ENCODE measurements at regions not wholly inside any gene's neighbourhood (a gene's known extent, or its start where the extent isn't known, plus 50 kb on each side); places are given as distances from the start of the nearest gene placed in this dataset.
"Not testable (repeated sequence)": the region's sequence is repeated elsewhere in the genome, so short reads cannot be mapped to it uniquely, and the experiment has no call there.

DNA sequence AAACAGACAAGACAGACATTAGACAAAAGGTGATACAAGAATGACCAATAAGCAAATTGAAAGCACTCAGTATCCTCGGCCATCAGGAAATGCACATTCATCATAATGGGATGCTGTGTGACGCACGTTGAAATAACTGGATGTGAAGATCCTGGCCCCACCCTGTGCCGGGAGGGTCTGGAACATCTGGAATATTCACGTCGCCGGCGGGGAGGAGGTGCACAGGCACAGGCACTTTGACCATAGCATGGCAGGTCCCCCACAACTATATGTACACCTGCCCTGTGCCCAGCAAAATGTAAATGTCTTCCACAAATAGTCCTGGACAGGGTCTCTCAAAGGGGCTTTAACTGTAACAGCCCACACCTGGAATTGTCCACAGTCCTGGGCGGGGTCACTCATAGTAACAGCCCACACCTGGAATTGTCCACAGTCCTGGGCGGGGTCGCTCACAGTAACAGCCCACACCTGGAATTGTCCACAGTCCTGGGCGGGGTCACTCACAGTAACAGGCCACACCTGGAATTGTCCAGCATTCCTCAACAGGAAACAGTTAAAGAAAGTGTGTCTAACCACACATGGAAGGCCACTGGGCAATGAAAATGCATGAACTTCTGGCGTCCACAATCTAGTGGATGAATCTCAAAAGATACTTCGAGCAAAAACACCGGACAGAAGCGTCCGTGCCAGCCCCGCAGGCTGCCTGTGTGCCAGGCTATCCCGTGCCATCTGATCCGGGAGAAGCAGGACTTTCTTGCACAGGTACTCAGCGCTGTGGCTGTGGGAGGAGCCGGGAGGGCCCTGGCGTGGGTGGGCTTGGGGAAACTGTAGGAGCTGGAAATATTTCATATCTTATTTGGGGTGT, 113.4 kb downstream of the RTP5 start:
- no peak for DNase-seq (ENCODE audit: low read depth)

- no peak for DNase-seq (ENCODE audit: low read depth)
Measured at GRCh38 chr2:241983571-241984270, 114.2 kb downstream of the RTP5 start.

- DNase-seq (ENCODE audit: low read depth) = no peak
Measured at GRCh38 chr2:241984271-241984655, 114.7 kb downstream of the RTP5 start.

DNA sequence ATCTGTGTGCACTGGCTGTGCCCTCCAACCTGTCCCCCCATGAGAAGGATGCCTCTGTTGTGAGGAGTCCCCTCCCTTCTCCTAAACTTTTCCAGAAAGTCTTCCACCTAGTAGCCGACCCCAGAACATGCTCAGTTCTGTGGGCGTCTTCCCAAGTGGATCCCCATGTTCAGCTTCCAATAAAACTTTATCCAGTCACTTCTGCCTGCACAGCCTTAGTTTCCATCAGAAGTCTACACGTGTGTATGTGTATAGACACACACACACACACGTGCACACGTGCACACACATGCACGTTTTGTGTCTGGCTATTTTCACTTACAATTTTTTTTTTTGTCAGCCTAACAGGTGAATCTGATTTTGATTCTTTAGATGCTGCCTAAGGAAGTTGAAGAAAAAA, 115.1 kb downstream of the RTP5 start:
- DNase-seq (ENCODE audit: low read depth) = no peak

GRCh38 chr2:241985161-241985985, 115.8 kb downstream of the RTP5 start:
- DNase-seq (ENCODE audit: low read depth) = not testable (repeated sequence)

- DNase-seq (ENCODE audit: low read depth) = no peak
Measured at GRCh38 chr2:241985986-241986329, 116.4 kb downstream of the RTP5 start.

GRCh38 chr2:241986836-241987641, 117.5 kb downstream of the RTP5 start:
- DNase-seq (ENCODE audit: low read depth) = no peak

DNA sequence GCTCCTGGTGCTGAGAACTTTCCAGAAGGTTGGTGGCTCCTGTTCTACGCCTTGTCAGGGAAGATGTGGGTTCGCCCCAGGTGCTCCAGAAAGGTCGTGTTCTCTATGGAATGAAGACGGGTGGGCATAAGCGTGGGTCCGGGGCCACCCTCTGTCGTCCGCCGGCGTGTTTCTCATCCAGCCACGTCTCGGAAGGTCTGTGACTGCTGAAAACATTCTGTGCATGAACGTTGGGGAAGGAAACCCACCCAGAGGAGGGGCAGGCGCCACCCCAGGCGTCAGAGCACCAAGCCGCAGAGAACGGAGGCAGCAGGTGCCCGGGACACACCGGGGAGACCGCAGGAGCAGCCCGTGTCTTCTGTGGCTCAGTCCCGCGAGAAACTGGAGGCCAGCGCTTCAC, 118.2 kb downstream of the RTP5 start:
- no peak for DNase-seq (ENCODE audit: low read depth)

DNA sequence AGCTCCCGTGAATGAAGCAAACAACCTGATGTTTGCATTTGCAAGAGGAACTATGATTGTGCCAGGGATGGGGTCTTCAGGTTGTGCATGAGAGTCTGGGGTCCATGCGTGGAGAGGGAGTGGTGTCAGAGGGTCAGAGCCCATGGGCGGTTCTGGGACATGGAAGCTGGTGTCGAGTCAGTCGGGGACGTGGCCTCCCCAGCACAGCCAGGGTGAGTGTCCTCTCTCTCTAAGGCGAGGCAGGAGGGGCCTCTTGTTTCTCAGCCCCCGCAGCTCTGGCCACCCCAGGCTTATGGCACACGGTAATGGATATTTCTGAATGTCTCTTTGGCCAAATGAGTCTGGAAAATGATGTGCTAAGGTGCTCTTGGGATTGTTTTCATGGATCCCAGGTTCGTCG, 118.6 kb downstream of the RTP5 start:
- DNase-seq (ENCODE audit: low read depth) = no peak

DNA sequence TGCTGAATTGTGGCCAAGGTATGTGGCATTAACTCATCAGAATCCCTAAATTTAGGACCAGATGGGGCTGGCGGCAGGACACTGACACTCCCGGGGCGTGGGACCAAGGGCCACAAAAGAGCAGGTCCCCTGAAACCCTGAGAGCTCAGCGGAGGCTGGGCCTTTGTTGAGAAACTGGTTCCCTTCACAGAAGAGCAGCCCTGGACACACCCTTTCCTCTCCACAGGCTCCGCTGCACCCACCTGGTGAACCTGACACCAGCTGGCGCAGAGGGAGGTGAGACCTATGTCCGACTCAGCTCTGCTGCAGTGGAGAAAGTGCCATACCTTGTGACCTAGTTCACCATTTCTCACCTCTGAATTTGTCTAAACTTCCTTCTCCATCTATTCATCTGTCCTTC, 119.5 kb downstream of the RTP5 start:
- no peak for DNase-seq (ENCODE audit: low read depth)

DNA sequence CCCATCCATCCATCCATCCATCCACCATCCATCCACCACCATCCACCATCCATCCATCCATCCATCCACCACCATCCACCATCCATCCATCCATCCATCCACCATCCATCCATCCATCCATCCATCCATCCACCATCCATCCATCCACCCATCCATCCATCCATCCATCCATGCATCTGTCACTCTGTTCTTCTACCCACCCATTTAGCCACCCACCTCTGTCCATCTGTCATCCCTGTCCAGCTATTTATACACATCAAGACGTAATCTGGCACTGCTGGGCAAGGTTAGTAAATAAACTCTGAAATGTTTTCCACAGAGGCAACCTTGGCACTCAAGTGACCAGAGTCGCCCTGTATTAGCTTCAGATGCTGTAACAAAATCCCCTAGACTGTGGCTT, 120.9 kb downstream of the RTP5 start:
- no peak for DNase-seq (ENCODE audit: low read depth)

DNA sequence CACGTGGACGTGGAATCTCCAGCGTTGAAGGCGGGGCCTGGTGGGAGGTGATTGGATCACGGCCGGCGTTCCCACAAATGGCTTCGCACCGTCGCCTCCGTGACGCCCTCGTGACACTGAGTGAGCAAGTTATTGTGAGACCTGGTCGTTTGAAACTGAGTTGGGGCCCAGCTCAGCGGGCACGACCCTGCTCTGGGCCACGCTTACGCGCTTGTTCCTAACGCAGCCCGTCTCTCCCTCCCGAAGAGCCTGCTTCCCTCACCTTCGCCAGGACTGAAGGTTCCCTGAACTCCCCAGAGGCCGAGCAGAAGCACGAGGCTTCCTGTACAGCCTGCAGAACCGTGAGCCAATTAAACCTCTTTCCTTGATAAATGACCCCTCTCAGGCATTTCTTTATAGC, 121.8 kb downstream of the RTP5 start:
- no peak for DNase-seq (ENCODE audit: low read depth)

DNA sequence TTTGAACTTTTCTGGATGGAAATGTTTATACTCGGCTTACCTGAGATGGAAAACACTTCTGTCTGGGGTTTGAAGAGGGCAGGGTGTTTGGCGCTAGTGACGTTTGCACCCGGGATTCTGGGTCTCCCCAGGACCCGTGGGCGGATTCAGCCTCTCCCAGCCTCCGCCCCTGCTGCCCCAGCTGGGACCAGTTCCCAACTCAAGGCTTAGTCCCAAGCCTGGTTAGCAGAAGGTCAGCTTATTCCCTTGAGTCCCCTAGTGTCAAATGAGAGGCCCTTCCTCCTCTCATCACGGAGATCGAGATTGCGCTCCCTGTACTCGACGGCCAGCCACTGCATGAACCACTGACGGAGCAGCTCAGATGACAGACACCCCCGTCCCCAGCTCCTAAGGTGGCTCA, 123.2 kb downstream of the RTP5 start:
- DNase-seq (ENCODE audit: low read depth) = no peak

- DNase-seq (ENCODE audit: low read depth) = no peak
Measured at GRCh38 chr2:241993386-241994005, 124.0 kb downstream of the RTP5 start.

DNA sequence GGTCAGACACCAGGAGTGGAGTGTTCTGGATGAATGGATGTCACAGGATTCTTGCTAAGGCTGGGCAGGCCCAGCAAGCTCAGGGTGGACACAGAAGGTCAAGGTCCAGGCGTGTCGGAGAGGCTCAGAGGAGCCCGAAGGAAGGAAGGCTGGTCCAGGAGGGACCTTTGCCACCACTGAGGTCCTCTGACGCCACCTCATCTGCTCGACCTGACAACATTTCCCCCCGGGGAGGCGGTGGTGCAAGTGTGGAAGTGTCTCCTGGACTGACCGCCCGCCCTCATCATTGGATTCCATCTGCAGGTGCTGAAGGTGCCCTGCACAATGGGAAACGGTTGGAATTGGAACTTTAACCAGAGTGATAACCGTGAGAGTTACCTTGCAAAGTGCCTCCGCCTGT, 124.6 kb downstream of the RTP5 start:
- DNase-seq (ENCODE audit: low read depth) = no peak

- no peak for DNase-seq (ENCODE audit: low read depth)
Measured at GRCh38 chr2:241994556-241995213, 125.2 kb downstream of the RTP5 start.

DNA sequence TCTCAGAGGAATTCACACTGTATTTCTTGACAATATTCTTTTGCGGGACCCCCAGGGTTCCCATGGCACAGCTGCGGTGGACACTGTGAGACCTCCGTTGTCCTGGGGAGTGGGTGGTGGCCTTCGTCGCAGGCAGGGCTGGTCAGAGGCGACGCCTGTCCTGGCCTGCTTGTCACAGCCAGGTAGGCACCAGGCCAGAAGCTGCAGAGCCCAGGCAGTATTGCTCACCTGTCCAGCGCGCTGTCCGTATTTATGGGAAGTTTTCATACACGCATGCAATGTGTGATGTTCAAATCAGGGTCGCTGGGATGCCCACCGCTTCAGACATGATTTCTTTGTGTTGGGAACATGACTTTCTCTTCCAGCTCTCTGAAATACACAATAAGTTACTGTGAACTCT, 126.6 kb downstream of the RTP5 start:
- DNase-seq (ENCODE audit: low read depth) = no peak

DNA sequence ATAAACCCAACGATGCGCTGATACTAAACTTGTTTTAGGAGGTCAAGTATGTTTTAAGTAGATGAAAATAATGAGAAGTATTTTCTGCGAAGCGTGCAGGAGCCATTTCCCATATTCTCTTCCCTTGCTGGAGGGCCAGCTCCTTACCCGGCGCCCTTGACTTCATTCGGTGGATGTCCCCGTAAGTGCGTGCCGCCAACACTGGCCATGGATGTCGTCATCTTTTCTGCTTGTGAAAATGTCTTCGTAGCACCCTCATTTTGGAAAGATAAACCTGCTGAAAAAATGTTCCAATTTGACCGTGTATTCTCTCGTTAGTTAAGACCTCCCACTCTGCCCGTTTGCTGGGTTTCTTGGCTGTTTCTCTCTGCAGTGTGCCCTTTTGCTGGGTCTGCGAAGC, 127.5 kb downstream of the RTP5 start:
- no peak for DNase-seq (ENCODE audit: low read depth)

- DNase-seq (ENCODE audit: low read depth) = no peak
Measured at GRCh38 chr2:241999184-241999583, 129.7 kb downstream of the RTP5 start.

DNA sequence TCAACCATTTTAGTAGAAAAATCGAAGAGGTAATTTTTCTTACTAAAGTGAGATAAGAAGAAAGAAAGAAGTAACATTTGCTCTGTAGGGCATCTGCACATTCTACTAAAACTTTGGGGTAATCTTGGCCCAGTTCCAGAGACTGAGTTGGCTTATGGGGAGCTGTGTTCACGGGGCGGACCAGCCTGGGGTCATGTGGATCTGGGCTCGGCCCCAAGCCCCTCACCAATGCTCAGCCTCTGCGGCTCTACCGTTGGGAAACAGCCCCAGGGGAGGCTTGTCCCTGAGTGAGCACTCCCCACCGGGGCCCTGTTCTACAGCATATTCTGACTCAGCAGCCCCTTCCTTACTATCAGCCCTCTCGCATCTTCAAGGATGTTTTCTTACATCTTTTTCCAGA, 132.3 kb downstream of the RTP5 start:
- no peak for DNase-seq (ENCODE audit: low read depth)

- no peak for DNase-seq (ENCODE audit: low read depth)
Measured at GRCh38 chr2:242002944-242003343, 133.4 kb downstream of the RTP5 start.

Measured in GM04503 (cell line).